BLaER1 treated with 17β-estradiol and CSF1 and Interleukin-3, amounts not matched to agents 10 nM and 100 nM (cell line): ENCODE measurements at regions not wholly inside any gene's neighbourhood (a gene's known extent, or its start where the extent isn't known, plus 50 kb on each side); places are given as distances from the start of the nearest gene placed in this dataset.

Experiments used
- H3K27ac ChIP-seq, 11 experiments: shearing (Covaris generic); formaldehyde crosslinking; 2 replicates each; pipeline ENCODE4 v1.8.1; 2022
- H3K27me3 ChIP-seq, 11 experiments: shearing (Covaris generic); formaldehyde crosslinking; 2 replicates each; pipeline ENCODE4 v1.8.1; 2022
- H3K36me3 ChIP-seq, 11 experiments: shearing (Covaris generic); formaldehyde crosslinking; 2 replicates each; pipeline ENCODE4 v1.8.1; 2022
- H3K4me1 ChIP-seq, 10 experiments: shearing (Covaris generic); formaldehyde crosslinking; 2 replicates each; pipeline ENCODE4 v1.8.1; 2022
- H3K4me2 ChIP-seq, 11 experiments: shearing (Covaris generic); formaldehyde crosslinking; 2 replicates each; pipeline ENCODE4 v1.8.1; 2022
- H3K4me3 ChIP-seq, 10 experiments: shearing (Covaris generic); formaldehyde crosslinking; 2 replicates each; pipeline ENCODE4 v1.8.1; 2022
- H3K9ac ChIP-seq, 11 experiments: shearing (Covaris generic); formaldehyde crosslinking; 2 replicates each; pipeline ENCODE4 v1.8.1; 2022
- H3K9me3 ChIP-seq, 11 experiments: shearing (Covaris generic); formaldehyde crosslinking; replicated peaks in 1 of 11; 2 replicates each; pipeline ENCODE4 v1.8.1; 2022
- H4K20me1 ChIP-seq, 11 experiments: shearing (Covaris generic); formaldehyde crosslinking; 2 replicates each; pipeline ENCODE4 v1.8.1; 2022
- Cebpa-rat ChIP-seq, 11 experiments: shearing (Covaris generic); IDR thresholded peaks; 2 replicates each; pipeline ENCODE4 v1.8.1; 2022

- Histone ChIP-seq H4K20me1 (no peaks in the 10 kb centered on the region), H3K9me3 (no peaks in the 10 kb centered on the region), H3K9ac (no peak overlapping the region), H3K36me3 (no peaks in the 10 kb centered on the region), H3K4me3 (no peak overlapping the region), H3K4me1 (no peaks in the 10 kb centered on the region), H3K4me2 (no peak overlapping the region), H3K27ac (no peak overlapping the region), H3K27me3 (no peaks in the 10 kb centered on the region)
- TF ChIP-seq Cebpa-rat (IDR thresholded peaks at IDR 0.05), result no peak
Observed at GRCh38 chr2:57372237-57372984, 674.2 kb upstream of the VRK2 start.

GRCh38 chr2:57373530-57373929 lies 673.1 kb upstream of the VRK2 start:
- no peaks in the 10 kb centered on the region for H3K9me3 ChIP-seq
- H4K20me1 ChIP-seq, result no peaks in the 10 kb centered on the region
- no peaks in the 10 kb centered on the region for H3K27me3 ChIP-seq
- H3K4me3 ChIP-seq, result no peak overlapping the region
- H3K4me2 ChIP-seq, result no peak overlapping the region
- H3K36me3 ChIP-seq, result no peaks in the 10 kb centered on the region
- no peak overlapping the region for H3K27ac ChIP-seq
- no peak for TF ChIP-seq Cebpa-rat (IDR thresholded peaks at IDR 0.05)
- no peaks in the 10 kb centered on the region for H3K4me1 ChIP-seq
- H3K9ac ChIP-seq, result no peak overlapping the region

- Histone ChIP-seq H3K36me3 (no peaks in the 10 kb centered on the region), H3K9me3 (no peaks in the 10 kb centered on the region)
- TF ChIP-seq Cebpa-rat (IDR thresholded peaks at IDR 0.05), result no peak
Observed at GRCh38 chr2:57376985-57377384, 669.6 kb upstream of the VRK2 start.

GRCh38 chr2:57386305-57386704 lies 660.3 kb upstream of the VRK2 start:
- no peak for TF ChIP-seq Cebpa-rat (IDR thresholded peaks at IDR 0.05)
- Histone ChIP-seq H3K4me3 (no peak overlapping the region), H3K9ac (no peak overlapping the region), H3K27me3 (no peaks in the 10 kb centered on the region), H3K4me1 (no peaks in the 10 kb centered on the region), H3K4me2 (no peak overlapping the region), H4K20me1 (no peaks in the 10 kb centered on the region), H3K36me3 (no peaks in the 10 kb centered on the region), H3K9me3 (no peaks in the 10 kb centered on the region), H3K27ac (no peak overlapping the region)

More at GRCh38 chr2:57376985-57377384, 669.6 kb upstream of the VRK2 start:
- H4K20me1 ChIP-seq, result no peaks in the 10 kb centered on the region
- no peak overlapping the region for H3K9ac ChIP-seq
- H3K4me1 ChIP-seq, result no peaks in the 10 kb centered on the region
- H3K4me2 ChIP-seq, result no peak overlapping the region
- no peak overlapping the region for H3K4me3 ChIP-seq
- no peak overlapping the region for H3K27ac ChIP-seq
- no peaks in the 10 kb centered on the region for H3K27me3 ChIP-seq

GRCh38 chr2:57396355-57397098 lies 650.1 kb upstream of the VRK2 start:
- H3K27me3 ChIP-seq, result no peaks in the 10 kb centered on the region
- H3K9ac ChIP-seq, result no peak overlapping the region
- peaks cover 0 to 6% (median 0%) of the 10 kb centered on the region in 11 experiments; a peak in 3 of 22 replicates for H3K9me3 ChIP-seq
- no peaks in the 10 kb centered on the region for H3K36me3 ChIP-seq
- H3K4me2 ChIP-seq, result peak overlapping the region in 5 of 11 experiments; percentile 10 to 49 (median 28); a peak in 5 of 22 replicates
- H3K27ac ChIP-seq, result peak overlapping the region in 7 of 11 experiments; percentile 23 to 56 (median 48); a peak in 11 of 22 replicates
- H3K4me3 ChIP-seq, result no peak overlapping the region
- H3K4me1 ChIP-seq, result peaks cover 0 to 11% (median 2%) of the 10 kb centered on the region in 10 experiments; a peak in 7 of 20 replicates
- no peaks in the 10 kb centered on the region for H4K20me1 ChIP-seq
- TF ChIP-seq Cebpa-rat (IDR thresholded peaks at IDR 0.05), result no peak

GRCh38 chr2:57397550-57398360 lies 648.9 kb upstream of the VRK2 start:
- H3K4me3 ChIP-seq, result no peak overlapping the region
- H3K9ac ChIP-seq, result no peak overlapping the region
- no peaks in the 10 kb centered on the region for H3K36me3 ChIP-seq
- H3K4me1 ChIP-seq, result peaks cover 0 to 11% (median 2%) of the 10 kb centered on the region in 10 experiments; a peak in 7 of 20 replicates
- H3K9me3 ChIP-seq, result peaks cover 0 to 6% (median 0%) of the 10 kb centered on the region in 11 experiments; a peak in 3 of 22 replicates
- H4K20me1 ChIP-seq, result no peaks in the 10 kb centered on the region
- peak overlapping the region in 2 of 11 experiments; percentile 51 to 56; a peak in 1 of 22 replicates for H3K27ac ChIP-seq
- no peaks in the 10 kb centered on the region for H3K27me3 ChIP-seq
- no peak for TF ChIP-seq Cebpa-rat (IDR thresholded peaks at IDR 0.05)
- no peak overlapping the region for H3K4me2 ChIP-seq

- Histone ChIP-seq H3K4me2 (no peak overlapping the region), H4K20me1 (no peaks in the 10 kb centered on the region), H3K9ac (no peak overlapping the region), H3K4me3 (no peak overlapping the region), H3K9me3 (peaks cover 0 to 6% (median 0%) of the 10 kb centered on the region in 11 experiments; a peak in 3 of 22 replicates), H3K27ac (no peak overlapping the region), H3K4me1 (peaks cover 0 to 11% (median 2%) of the 10 kb centered on the region in 10 experiments; a peak in 7 of 20 replicates), H3K36me3 (no peaks in the 10 kb centered on the region), H3K27me3 (no peaks in the 10 kb centered on the region)
- TF ChIP-seq Cebpa-rat (IDR thresholded peaks at IDR 0.05), result no peak
Observed at GRCh38 chr2:57399057-57399456, 647.5 kb upstream of the VRK2 start.

- no peaks in the 10 kb centered on the region for H4K20me1 ChIP-seq
- H3K9me3 ChIP-seq, result peaks cover 0 to 6% (median 0%) of the 10 kb centered on the region in 11 experiments; a peak in 3 of 22 replicates
- no peak for TF ChIP-seq Cebpa-rat (IDR thresholded peaks at IDR 0.05)
- H3K4me1 ChIP-seq, result no peaks in the 10 kb centered on the region; a peak in 1 of 20 replicates
- H3K4me3 ChIP-seq, result no peak overlapping the region
- no peak overlapping the region for H3K4me2 ChIP-seq
- H3K36me3 ChIP-seq, result no peaks in the 10 kb centered on the region
- H3K27me3 ChIP-seq, result no peaks in the 10 kb centered on the region
- no peak overlapping the region for H3K27ac ChIP-seq
- H3K9ac ChIP-seq, result no peak overlapping the region
Observed at GRCh38 chr2:57402096-57402495, 644.5 kb upstream of the VRK2 start.

GRCh38 chr2:57402755-57403154 lies 643.9 kb upstream of the VRK2 start:
- Histone ChIP-seq H3K4me3 (no peak overlapping the region), H3K27ac (no peak overlapping the region), H3K9me3 (peaks cover 0 to 3% (median 0%) of the 10 kb centered on the region in 11 experiments; a peak in 2 of 22 replicates), H3K27me3 (no peaks in the 10 kb centered on the region), H3K9ac (no peak overlapping the region), H4K20me1 (no peaks in the 10 kb centered on the region), H3K36me3 (no peaks in the 10 kb centered on the region), H3K4me1 (no peaks in the 10 kb centered on the region), H3K4me2 (no peak overlapping the region)
- no peak for TF ChIP-seq Cebpa-rat (IDR thresholded peaks at IDR 0.05)
